Mesenchymal stem cell (in vitro differentiated cells and primary cell): ENCODE measurements at regions not wholly inside any gene's neighbourhood (a gene's known extent, or its start where the extent isn't known, plus 50 kb on each side); places are given as distances from the start of the nearest gene placed in this dataset.

Source experiments
- DNase-seq: peaks from one replicate; pipeline ENCODE4 v3.0.0-alpha.2; 2013
- H2AFZ ChIP-seq: one replicate; pipeline ENCODE4 v1.6.1; 2013; ENCODE audit warnings: low read depth, mild to moderate bottlenecking, control low read depth, inconsistent platforms, low read length, moderate library complexity
- H2AK5ac ChIP-seq: 2 replicates; pipeline ENCODE4 v1.6.1; 2013; ENCODE audit warnings: low read length, moderate library complexity, mild to moderate bottlenecking, inconsistent platforms; ENCODE audit not compliant: severe bottlenecking
- H2BK120ac ChIP-seq: one replicate; pipeline ENCODE4 v1.6.1; 2013; ENCODE audit warnings: low read depth, mild to moderate bottlenecking, inconsistent platforms, low read length, moderate library complexity
- H2BK12ac ChIP-seq, 2 experiments: one replicate each; pipeline ENCODE4 v1.6.1; 2013; ENCODE audit warnings: inconsistent platforms in 2 of 2, low read length in 2 of 2, mild to moderate bottlenecking in 2 of 2, moderate library complexity in 2 of 2, control low read depth in 1 of 2
- H2BK15ac ChIP-seq: one replicate; pipeline ENCODE4 v1.6.1; 2013; ENCODE audit warnings: mild to moderate bottlenecking, low read depth, inconsistent platforms; ENCODE audit not compliant: poor library complexity, severe bottlenecking
- H2BK5ac ChIP-seq: 2 replicates; pipeline ENCODE4 v1.6.1; 2013; ENCODE audit warnings: low read depth, mild to moderate bottlenecking, low read length, control low read depth, inconsistent platforms; ENCODE audit not compliant: poor library complexity, severe bottlenecking
- H3K14ac ChIP-seq, 2 experiments: one replicate each; pipeline ENCODE4 v1.6.1; 2013; ENCODE audit warnings: inconsistent platforms in 2 of 2, low read length in 2 of 2, control low read depth in 1 of 2, mild to moderate bottlenecking in 1 of 2, moderate library complexity in 1 of 2
- H3K18ac ChIP-seq, 2 experiments: one replicate each; pipeline ENCODE4 v1.6.1; 2013; ENCODE audit warnings: inconsistent platforms in 2 of 2, low read length in 2 of 2, control low read depth in 1 of 2, low read depth in 1 of 2, mild to moderate bottlenecking in 1 of 2
- H3K23ac ChIP-seq, 2 experiments: one replicate each; pipeline ENCODE4 v1.6.1; 2013; ENCODE audit warnings: inconsistent platforms in 2 of 2, low read length in 2 of 2, mild to moderate bottlenecking in 2 of 2, moderate library complexity in 2 of 2, control low read depth in 1 of 2
- H3K27ac ChIP-seq: 2 replicates; pipeline ENCODE4 v1.5.1; 2013; ENCODE audit warnings: mild to moderate bottlenecking, moderate library complexity, low read length, control low read depth, inconsistent platforms; ENCODE audit not compliant: poor library complexity, severe bottlenecking
- H3K27me3 ChIP-seq, 2 experiments: 2 replicates each; pipeline versions ENCODE4 v1.6.1 to v1.7.0; 2013; ENCODE audit warnings: low read length in 2 of 2, mild to moderate bottlenecking in 2 of 2, moderate library complexity in 2 of 2, control low read depth in 1 of 2, inconsistent platforms in 1 of 2; ENCODE audit not compliant: control insufficient read depth in 1 of 2, insufficient read depth in 1 of 2
- H3K36me3 ChIP-seq, 2 experiments: 2 replicates each; pipeline versions ENCODE4 v1.6.1 to v1.7.0; 2013; ENCODE audit warnings: low read length in 2 of 2, control low read depth in 1 of 2, inconsistent platforms in 1 of 2, low read depth in 1 of 2, mild to moderate bottlenecking in 1 of 2; ENCODE audit not compliant: insufficient read depth in 2 of 2, control insufficient read depth in 1 of 2
- H3K4ac ChIP-seq, 2 experiments: one replicate each; pipeline ENCODE4 v1.6.1; 2013; ENCODE audit warnings: inconsistent platforms in 2 of 2, low read length in 2 of 2, mild to moderate bottlenecking in 2 of 2, moderate library complexity in 2 of 2, control low read depth in 1 of 2, low read depth in 1 of 2
- H3K4me1 ChIP-seq: 2 replicates; pipeline ENCODE4 v1.6.1; 2013; ENCODE audit warnings: low read depth, low read length, control low read depth; ENCODE audit not compliant: control insufficient read depth, insufficient read depth
- H3K4me2 ChIP-seq: 2 replicates; pipeline ENCODE4 v1.6.1; 2013; ENCODE audit warnings: low read length, mild to moderate bottlenecking, inconsistent platforms; ENCODE audit not compliant: poor library complexity, severe bottlenecking
- H3K4me3 ChIP-seq, 2 experiments: 2 replicates each; pipeline versions ENCODE4 v1.5.1 to v1.7.0; 2013; ENCODE audit warnings: low read length in 2 of 2, mild to moderate bottlenecking in 2 of 2, control low read depth in 1 of 2, low read depth in 1 of 2; ENCODE audit not compliant: insufficient read depth in 1 of 2
- H3K79me1 ChIP-seq: replicated peaks from 2 replicates; pipeline ENCODE4 v1.6.1; 2013; ENCODE audit warnings: mild to moderate bottlenecking, control low read depth, low read length, inconsistent platforms; ENCODE audit not compliant: poor library complexity, severe bottlenecking
- H3K9ac ChIP-seq: 2 replicates; pipeline ENCODE4 v1.7.0; 2013; ENCODE audit warnings: mild to moderate bottlenecking, low read length, moderate library complexity
- H3K9me3 ChIP-seq: 2 replicates; pipeline ENCODE4 v1.7.0; 2013; ENCODE audit warnings: mild to moderate bottlenecking, low read length; ENCODE audit not compliant: control insufficient read depth
- H4K8ac ChIP-seq: one replicate; pipeline ENCODE4 v1.6.1; 2013; ENCODE audit warnings: inconsistent platforms, mild to moderate bottlenecking, low read length, moderate library complexity
- H4K91ac ChIP-seq: one replicate; pipeline ENCODE4 v1.6.1; 2013; ENCODE audit warnings: mild to moderate bottlenecking, low read length, inconsistent platforms
- WGBS: methylation state at CpG from one replicate; pipeline ENCODE4 v1.1.7; 2013; ENCODE audit warnings: mixed read lengths; 5-methylcytosine and 5-hydroxymethylcytosine counted together

DNA sequence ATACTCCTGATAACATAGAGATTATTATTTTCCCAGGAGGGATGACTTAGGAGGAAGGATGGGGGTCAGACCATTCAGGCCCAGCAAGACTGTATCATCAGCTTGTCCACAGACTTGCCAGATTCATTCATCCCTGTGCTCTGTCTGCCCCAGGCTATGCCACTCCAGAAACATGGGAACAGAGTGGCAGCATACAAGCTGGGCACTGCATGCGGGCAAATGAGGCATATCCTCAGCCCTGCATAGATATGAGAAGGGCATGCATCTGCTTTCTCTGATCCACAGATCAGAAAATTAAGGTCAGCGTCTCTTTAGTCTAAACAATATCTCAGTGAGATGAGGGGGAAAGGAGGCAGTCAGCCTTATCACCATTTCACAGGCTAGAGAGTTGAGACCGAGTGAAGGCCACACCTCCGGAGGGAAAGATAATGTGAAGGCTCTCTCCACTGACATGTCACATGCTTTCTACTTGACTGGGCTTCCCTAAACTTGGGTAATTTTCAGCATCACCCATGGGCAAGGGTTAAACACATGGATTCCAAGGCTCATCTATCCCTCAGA is 140.5 kb downstream of the TFAP2B start:
- Histone ChIP-seq H2AK5ac (no peak overlapping the region), H3K4me1 (no peaks in the 10 kb centered on the region), H3K4me3 (no peak overlapping the region), H3K9ac (no peak overlapping the region), H3K4me2 (no peak overlapping the region), H2AFZ (no peak overlapping the region), H2BK12ac (no peak overlapping the region), H3K27me3 (no peaks in the 10 kb centered on the region), H4K91ac (no peak overlapping the region), H3K14ac (no peak overlapping the region), H3K79me1 (no peaks in the 10 kb centered on the region), H3K9me3 (no peaks in the 10 kb centered on the region), H3K4ac (no peak overlapping the region), H4K8ac (no peak overlapping the region), H2BK120ac (no peak overlapping the region), H3K36me3 (no peaks in the 10 kb centered on the region), H3K23ac (no peak overlapping the region), H2BK15ac (no peak overlapping the region), H2BK5ac (no peak overlapping the region), H3K27ac (no peak overlapping the region), H3K18ac (no peak overlapping the region)
- no peak for DNase-seq
- whole genome bisulfite sequencing: 73% methylated on average over 4 of the region's 4 CpGs

- H3K23ac ChIP-seq: no peak overlapping the region
- no peak overlapping the region for H3K18ac ChIP-seq
- H2BK15ac ChIP-seq: no peak overlapping the region
- no peaks in the 10 kb centered on the region for H3K9me3 ChIP-seq
- no peak overlapping the region for H2BK120ac ChIP-seq
- H3K79me1 ChIP-seq: no peaks in the 10 kb centered on the region
- H3K27ac ChIP-seq: no peak overlapping the region
- H3K4me2 ChIP-seq: no peak overlapping the region
- H3K36me3 ChIP-seq: no peaks in the 10 kb centered on the region
- no peak overlapping the region for H3K14ac ChIP-seq
- no peak overlapping the region for H4K8ac ChIP-seq
- no peak overlapping the region for H2BK12ac ChIP-seq
- no peak for DNase-seq
- no peaks in the 10 kb centered on the region for H3K4me1 ChIP-seq
- no peak overlapping the region for H3K4me3 ChIP-seq
- no peak overlapping the region for H3K4ac ChIP-seq
- no peak overlapping the region for H4K91ac ChIP-seq
- H2AFZ ChIP-seq: no peak overlapping the region
- no peak overlapping the region for H2AK5ac ChIP-seq
- no peaks in the 10 kb centered on the region for H3K27me3 ChIP-seq
- no peak overlapping the region for H3K9ac ChIP-seq
- no peak overlapping the region for H2BK5ac ChIP-seq
These were observed 142.9 kb downstream of the TFAP2B start for GRCh38 chr6:50961611-50962010.

- Histone ChIP-seq H3K79me1 (no peaks in the 10 kb centered on the region), H3K36me3 (no peaks in the 10 kb centered on the region), H4K91ac (no peak overlapping the region), H3K9me3 (no peaks in the 10 kb centered on the region), H3K9ac (no peak overlapping the region), H3K4me1 (no peaks in the 10 kb centered on the region), H3K4me2 (no peak overlapping the region), H3K18ac (no peak overlapping the region), H2BK5ac (no peak overlapping the region), H2AFZ (no peak overlapping the region), H3K4ac (no peak overlapping the region), H3K27me3 (no peaks in the 10 kb centered on the region), H2BK12ac (no peak overlapping the region), H3K23ac (no peak overlapping the region), H3K14ac (no peak overlapping the region), H4K8ac (no peak overlapping the region), H3K27ac (no peak overlapping the region), H2BK15ac (no peak overlapping the region), H2BK120ac (no peak overlapping the region), H3K4me3 (no peak overlapping the region), H2AK5ac (no peak overlapping the region)
- DNase-seq: no peak
These were observed 143.6 kb downstream of the TFAP2B start for GRCh38 chr6:50962213-50962759.

DNA sequence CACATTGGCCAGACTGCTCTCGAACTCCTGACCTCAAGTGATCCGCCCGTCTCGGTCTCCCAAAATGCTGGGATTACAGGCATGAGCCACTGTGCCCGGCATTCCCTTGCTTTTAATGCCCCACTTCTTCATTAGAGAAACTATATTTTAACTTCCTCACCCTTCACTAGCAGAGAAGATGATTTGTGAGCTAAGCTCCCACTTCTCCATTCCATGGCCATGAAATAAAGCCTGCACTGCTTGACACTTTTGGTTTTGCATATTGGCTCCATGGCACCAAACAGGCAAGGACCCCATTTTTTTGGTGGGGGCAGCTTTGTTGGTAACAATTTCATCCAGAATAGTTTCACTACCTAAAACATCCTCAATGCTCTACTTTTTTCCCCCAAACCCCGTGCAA is 145.3 kb downstream of the TFAP2B start:
- no peak overlapping the region for H3K27ac ChIP-seq
- H2AFZ ChIP-seq: no peak overlapping the region
- no peak overlapping the region for H3K4ac ChIP-seq
- H3K14ac ChIP-seq: no peak overlapping the region
- H3K18ac ChIP-seq: no peak overlapping the region
- no peak for DNase-seq
- 89% methylated on average over 5 of the region's 6 CpGs for WGBS
- no peak overlapping the region for H2BK5ac ChIP-seq
- no peak overlapping the region for H3K4me2 ChIP-seq
- H2BK15ac ChIP-seq: no peak overlapping the region
- H4K91ac ChIP-seq: no peak overlapping the region
- no peak overlapping the region for H3K4me3 ChIP-seq
- H2BK120ac ChIP-seq: no peak overlapping the region
- H2BK12ac ChIP-seq: no peak overlapping the region
- H3K4me1 ChIP-seq: no peaks in the 10 kb centered on the region
- no peaks in the 10 kb centered on the region for H3K9me3 ChIP-seq
- no peak overlapping the region for H2AK5ac ChIP-seq
- H3K79me1 ChIP-seq: no peaks in the 10 kb centered on the region
- no peaks in the 10 kb centered on the region for H3K36me3 ChIP-seq
- H3K23ac ChIP-seq: no peak overlapping the region
- no peaks in the 10 kb centered on the region for H3K27me3 ChIP-seq
- no peak overlapping the region for H3K9ac ChIP-seq
- H4K8ac ChIP-seq: no peak overlapping the region
